ENCODE measurements at regions not wholly inside any gene's neighbourhood (a gene's known extent, or its start where the extent isn't known, plus 50 kb on each side); places are given as distances from the start of the nearest gene placed in this dataset.

DNA sequence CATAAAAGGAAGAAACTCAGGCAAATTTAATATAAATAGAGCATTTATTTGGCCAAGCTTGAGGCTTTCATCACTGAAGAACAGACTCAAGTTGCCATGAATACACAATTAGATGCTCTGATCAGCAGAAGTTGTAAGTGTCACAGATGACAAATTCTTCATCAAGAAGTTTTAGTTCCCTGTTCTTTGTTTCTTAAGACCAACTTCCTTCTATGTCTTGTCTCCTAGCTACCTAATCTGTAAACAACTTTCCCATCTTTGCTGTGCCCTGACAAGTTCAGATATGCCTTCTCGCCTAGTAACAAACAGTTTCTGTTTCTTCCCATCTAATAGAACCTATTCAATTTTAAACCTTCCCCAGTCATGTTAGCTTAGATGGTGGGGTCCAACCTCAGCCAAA lies 353.4 kb upstream of the HSFY2 start:
- intact Hi-C loops (cut with DNase I): no loop called here
- Histone ChIP-seq H3K9me3 (no peaks in the 10 kb centered on the region), H3K27ac (no peak overlapping the region), H3K4me1 (replicated peaks) (no peaks in the 10 kb centered on the region), H3K36me3 (no peaks in the 10 kb centered on the region), H3K27me3 (replicated peaks; ENCODE audit: insufficient read depth) (no peaks in the 10 kb centered on the region), H3K4me3 (no peak overlapping the region)
- TF ChIP-seq POLR2AphosphoS5 (IDR thresholded peaks at IDR 0.05) (no peak), POLR2A (IDR thresholded peaks at IDR 0.05) (no peak)
- TF ChIP-seq, protein P1, sequence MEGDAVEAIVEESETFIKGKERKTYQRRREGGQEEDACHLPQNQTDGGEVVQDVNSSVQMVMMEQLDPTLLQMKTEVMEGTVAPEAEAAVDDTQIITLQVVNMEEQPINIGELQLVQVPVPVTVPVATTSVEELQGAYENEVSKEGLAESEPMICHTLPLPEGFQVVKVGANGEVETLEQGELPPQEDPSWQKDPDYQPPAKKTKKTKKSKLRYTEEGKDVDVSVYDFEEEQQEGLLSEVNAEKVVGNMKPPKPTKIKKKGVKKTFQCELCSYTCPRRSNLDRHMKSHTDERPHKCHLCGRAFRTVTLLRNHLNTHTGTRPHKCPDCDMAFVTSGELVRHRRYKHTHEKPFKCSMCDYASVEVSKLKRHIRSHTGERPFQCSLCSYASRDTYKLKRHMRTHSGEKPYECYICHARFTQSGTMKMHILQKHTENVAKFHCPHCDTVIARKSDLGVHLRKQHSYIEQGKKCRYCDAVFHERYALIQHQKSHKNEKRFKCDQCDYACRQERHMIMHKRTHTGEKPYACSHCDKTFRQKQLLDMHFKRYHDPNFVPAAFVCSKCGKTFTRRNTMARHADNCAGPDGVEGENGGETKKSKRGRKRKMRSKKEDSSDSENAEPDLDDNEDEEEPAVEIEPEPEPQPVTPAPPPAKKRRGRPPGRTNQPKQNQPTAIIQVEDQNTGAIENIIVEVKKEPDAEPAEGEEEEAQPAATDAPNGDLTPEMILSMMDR (IDR thresholded peaks at IDR 0.05): no peak
- DNase-seq (ENCODE audit: low spot score): no peak
- WGBS: 22% methylated on average over 1 of the region's 1 CpG

DNA sequence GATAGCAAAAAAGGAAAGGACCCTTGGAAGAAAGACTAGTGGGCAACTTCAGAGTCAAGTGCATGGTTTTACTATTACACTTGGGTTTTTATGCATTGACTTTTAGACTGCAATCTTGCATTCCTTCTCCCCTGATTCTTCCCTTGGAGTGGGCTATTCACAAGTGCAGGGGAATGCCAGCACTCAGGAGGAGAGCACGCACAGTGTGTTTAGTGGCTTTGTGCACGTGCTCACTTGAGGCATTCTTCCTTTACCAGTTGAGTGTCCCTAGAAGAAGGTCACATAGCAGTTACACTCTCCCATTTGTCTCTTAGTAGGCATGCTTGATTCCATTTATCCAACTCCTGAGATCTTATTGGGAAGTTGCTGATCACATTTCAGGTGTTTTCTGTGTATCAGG lies 351.1 kb upstream of the HSFY2 start:
- Histone ChIP-seq H3K9me3 (no peaks in the 10 kb centered on the region), H3K36me3 (no peaks in the 10 kb centered on the region), H3K4me3 (no peak overlapping the region), H3K27ac (no peak overlapping the region), H3K27me3 (replicated peaks; ENCODE audit: insufficient read depth) (no peaks in the 10 kb centered on the region), H3K4me1 (replicated peaks) (no peaks in the 10 kb centered on the region)
- WGBS: 67% methylated on average over 2 of the region's 2 CpGs
- TF ChIP-seq, protein P1 (IDR thresholded peaks at IDR 0.05): no peak
- no peak for TF ChIP-seq POLR2AphosphoS5 (IDR thresholded peaks at IDR 0.05)
- TF ChIP-seq POLR2A (IDR thresholded peaks at IDR 0.05): no peak
- DNase-seq (ENCODE audit: low spot score): no peak
- intact Hi-C loops (cut with DNase I): no loop called here

DNA sequence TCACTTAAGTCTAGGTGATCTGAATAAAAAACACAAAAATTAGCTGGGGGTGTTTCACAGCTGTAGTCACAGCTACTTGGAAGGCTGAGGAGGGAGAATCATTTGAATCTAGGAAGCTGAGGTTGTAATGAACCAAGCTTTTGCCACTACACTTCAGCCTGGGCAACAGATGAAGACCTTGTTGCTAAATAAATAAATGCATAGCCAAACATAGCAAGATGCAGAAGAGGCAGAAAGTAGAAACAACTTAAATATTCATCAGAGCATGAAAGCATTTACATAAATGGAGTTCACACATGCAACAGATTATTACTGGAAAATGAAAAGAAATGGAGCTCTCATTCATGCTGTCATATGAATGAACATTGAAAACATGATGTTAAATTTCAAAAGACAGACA lies 348.9 kb upstream of the HSFY2 start:
- TF ChIP-seq, protein P1 (IDR thresholded peaks at IDR 0.05): no peak
- TF ChIP-seq POLR2A (IDR thresholded peaks at IDR 0.05) (no peak), POLR2AphosphoS5 (IDR thresholded peaks at IDR 0.05) (no peak)
- Histone ChIP-seq H3K4me3 (no peak overlapping the region), H3K4me1 (replicated peaks) (no peaks in the 10 kb centered on the region), H3K9me3 (no peaks in the 10 kb centered on the region), H3K27me3 (replicated peaks; ENCODE audit: insufficient read depth) (no peaks in the 10 kb centered on the region), H3K36me3 (no peaks in the 10 kb centered on the region), H3K27ac (no peak overlapping the region)
- intact Hi-C loops (cut with DNase I): no loop called here
- no peak for DNase-seq (ENCODE audit: low spot score)

DNA sequence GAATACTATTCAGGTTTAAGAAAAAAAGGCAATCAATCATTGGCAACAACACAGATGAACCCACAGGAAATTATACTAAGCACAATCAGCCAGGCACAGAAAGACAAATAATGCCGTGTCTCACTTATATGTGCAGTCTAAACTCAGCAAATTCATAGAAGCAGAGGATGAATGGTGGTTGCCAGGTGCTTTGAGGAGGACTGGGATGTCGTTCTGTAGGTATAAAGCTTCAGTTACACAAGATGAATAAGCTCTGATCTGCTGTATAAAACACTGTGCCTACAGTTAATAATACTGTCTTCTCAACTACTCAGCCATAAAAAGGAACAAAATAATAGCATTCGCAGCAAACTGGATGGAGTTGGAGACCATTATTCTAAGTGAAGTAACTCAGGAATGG lies 324.8 kb upstream of the HSFY2 start:
- no peaks in the 10 kb centered on the region for H3K36me3 ChIP-seq
- no peaks in the 10 kb centered on the region for H3K9me3 ChIP-seq
- WGBS: 54% methylated on average over 3 of the region's 3 CpGs
- no peak for TF ChIP-seq POLR2A (IDR thresholded peaks at IDR 0.05)
- TF ChIP-seq, protein P1 (IDR thresholded peaks at IDR 0.05): no peak
- no peaks in the 10 kb centered on the region for H3K4me1 ChIP-seq (replicated peaks)
- no peaks in the 10 kb centered on the region for H3K27me3 ChIP-seq (replicated peaks; ENCODE audit: insufficient read depth)
- intact Hi-C loops (cut with DNase I): no loop called here
- DNase-seq (ENCODE audit: low spot score): no peak
- H3K27ac ChIP-seq: no peak overlapping the region
- H3K4me3 ChIP-seq: no peak overlapping the region

DNA sequence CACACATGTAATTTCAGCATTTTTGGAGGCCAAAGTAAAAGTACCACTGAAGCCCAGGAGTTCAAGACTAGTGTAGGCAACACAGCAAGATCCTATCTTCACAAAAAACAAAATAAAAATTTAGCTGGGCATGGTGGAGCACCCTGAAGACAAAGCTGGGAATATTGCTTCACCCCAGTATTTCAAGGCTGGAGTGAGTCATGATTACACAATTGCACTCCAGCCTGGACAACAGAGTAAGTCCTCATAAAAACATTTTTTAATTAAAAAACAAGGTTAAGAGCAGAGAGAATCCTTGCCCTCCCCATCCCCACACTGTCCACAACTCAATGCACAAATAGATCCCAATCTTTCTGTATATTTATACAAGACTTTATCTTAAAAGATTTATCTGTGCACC lies 321.9 kb upstream of the HSFY2 start:
- Histone ChIP-seq H3K9me3 (no peaks in the 10 kb centered on the region), H3K36me3 (no peaks in the 10 kb centered on the region), H3K4me1 (replicated peaks) (no peaks in the 10 kb centered on the region), H3K4me3 (no peak overlapping the region), H3K27me3 (replicated peaks; ENCODE audit: insufficient read depth) (no peaks in the 10 kb centered on the region), H3K27ac (no peak overlapping the region)
- no peak for DNase-seq (ENCODE audit: low spot score)
- intact Hi-C loops (cut with DNase I): no loop called here
- TF ChIP-seq, protein P1 (IDR thresholded peaks at IDR 0.05): no peak
- TF ChIP-seq POLR2A (IDR thresholded peaks at IDR 0.05) (no peak), POLR2AphosphoS5 (IDR thresholded peaks at IDR 0.05) (no peak)
